ENCODE measurements at regions not wholly inside any gene's neighbourhood (a gene's known extent, or its start where the extent isn't known, plus 50 kb on each side); places are given as distances from the start of the nearest gene placed in this dataset.

DNA sequence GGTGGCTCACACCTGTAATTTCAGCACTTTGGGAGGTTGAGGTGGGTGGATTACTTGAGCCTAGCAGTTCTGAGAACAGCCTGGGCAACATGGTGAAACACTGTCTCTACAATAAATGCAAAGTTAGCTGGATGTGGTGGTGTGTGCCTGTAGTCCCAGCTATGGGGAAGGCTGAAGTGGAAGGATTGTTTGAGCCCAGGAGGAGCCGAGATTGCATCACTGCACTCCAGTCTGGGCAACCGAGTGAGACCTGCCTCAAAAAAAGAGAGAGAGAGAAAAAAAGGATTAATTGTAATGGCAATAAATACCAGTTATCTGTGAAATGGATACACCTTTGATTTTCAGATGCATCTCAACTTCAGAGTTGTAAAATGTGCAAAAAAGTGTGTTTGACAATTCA is 58.8 kb downstream of the SPRY1 start:
- H3K27me3 ChIP-seq (ENCODE audit: control insufficient read depth, insufficient read depth, low read length): no peaks in the 10 kb centered on the region

DNA sequence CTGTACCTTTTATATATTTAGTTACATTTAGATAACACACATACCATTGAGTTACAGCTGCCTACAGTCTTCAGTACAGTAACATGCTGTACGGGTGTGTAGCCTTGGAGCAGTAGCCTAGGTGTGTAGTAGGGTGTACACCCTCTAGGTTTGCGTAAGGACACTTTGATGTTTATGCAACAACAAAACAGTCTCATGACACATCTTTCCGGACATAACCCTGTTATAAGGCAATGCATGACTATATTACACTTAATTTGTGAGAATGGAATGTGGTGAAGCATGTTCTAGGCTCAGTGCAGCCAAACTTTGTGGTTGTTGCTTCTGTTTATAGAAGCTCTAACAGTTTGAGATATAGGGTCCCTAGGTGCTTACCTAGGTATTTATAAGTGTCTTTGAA is 65.4 kb downstream of the SPRY1 start:
- no peak overlapping the region for H3K9ac ChIP-seq (ENCODE audit: low read length)
- H3K4me3 ChIP-seq (ENCODE audit: low read length): no peak overlapping the region
- no peaks in the 10 kb centered on the region for H3K27me3 ChIP-seq (ENCODE audit: control insufficient read depth, insufficient read depth, low read length)
- H3K36me3 ChIP-seq (ENCODE audit: control insufficient read depth, insufficient read depth, low read length): no peaks in the 10 kb centered on the region
- H3K9me3 ChIP-seq (ENCODE audit: control insufficient read depth, low read length): no peaks in the 10 kb centered on the region
- no peaks in the 10 kb centered on the region for H3K4me1 ChIP-seq (ENCODE audit: control insufficient read depth, insufficient read depth, low read length)

More for the DNA sequence above, 58.8 kb downstream of the SPRY1 start:
- no peak overlapping the region for H3K9ac ChIP-seq (ENCODE audit: low read length)
- no peak overlapping the region for H3K4me3 ChIP-seq (ENCODE audit: low read length)
- no peaks in the 10 kb centered on the region for H3K9me3 ChIP-seq (ENCODE audit: control insufficient read depth, low read length)
- no peaks in the 10 kb centered on the region for H3K4me1 ChIP-seq (ENCODE audit: control insufficient read depth, insufficient read depth, low read length)
- no peaks in the 10 kb centered on the region for H3K36me3 ChIP-seq (ENCODE audit: control insufficient read depth, insufficient read depth, low read length)

DNA sequence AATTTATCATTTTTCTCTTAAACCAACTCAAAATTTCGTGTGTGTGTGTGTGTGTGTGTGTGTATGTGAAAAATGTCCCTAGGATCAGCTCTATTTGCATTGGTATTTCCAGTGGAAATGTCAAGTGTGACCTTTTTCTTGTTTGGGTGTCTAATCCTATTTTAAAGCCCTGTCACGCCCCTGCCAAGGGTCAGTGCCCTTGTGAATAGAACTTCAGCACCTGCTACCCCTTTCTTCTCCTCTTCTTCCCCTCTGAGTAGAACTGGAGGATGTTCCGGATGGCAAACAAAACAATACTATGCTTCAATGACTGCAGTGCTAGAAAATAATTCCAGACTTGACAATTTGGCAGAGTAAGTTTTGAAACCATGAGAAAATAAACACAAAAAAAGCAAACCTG is 67.3 kb downstream of the SPRY1 start:
- no peaks in the 10 kb centered on the region for H3K9me3 ChIP-seq (ENCODE audit: control insufficient read depth, low read length)
- no peak overlapping the region for H3K9ac ChIP-seq (ENCODE audit: low read length)
- H3K36me3 ChIP-seq (ENCODE audit: control insufficient read depth, insufficient read depth, low read length): no peaks in the 10 kb centered on the region
- no peak overlapping the region for H3K4me3 ChIP-seq (ENCODE audit: low read length)
- H3K4me1 ChIP-seq (ENCODE audit: control insufficient read depth, insufficient read depth, low read length): no peaks in the 10 kb centered on the region
- H3K27me3 ChIP-seq (ENCODE audit: control insufficient read depth, insufficient read depth, low read length): no peaks in the 10 kb centered on the region

DNA sequence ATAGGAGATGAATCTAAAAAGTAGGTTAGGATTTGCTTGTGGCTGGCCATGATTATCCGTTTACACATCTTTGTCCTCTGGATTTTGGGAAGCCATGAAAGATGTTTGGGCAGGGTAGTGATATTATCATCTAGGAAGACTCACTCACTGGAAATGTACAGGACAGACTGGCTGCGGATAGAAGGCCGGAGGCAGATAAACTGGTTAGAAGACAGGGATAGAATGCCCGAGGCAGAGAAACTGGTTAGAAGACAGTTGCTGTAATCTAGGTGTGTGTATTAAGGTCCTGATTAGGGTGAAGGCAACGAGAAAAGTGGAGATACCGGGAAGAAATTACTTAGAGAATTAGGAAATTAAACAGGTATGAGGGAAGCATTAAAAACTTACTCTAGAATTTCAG is 68.8 kb downstream of the SPRY1 start:
- no peaks in the 10 kb centered on the region for H3K36me3 ChIP-seq (ENCODE audit: control insufficient read depth, insufficient read depth, low read length)
- H3K9ac ChIP-seq (ENCODE audit: low read length): no peak overlapping the region
- no peak overlapping the region for H3K4me3 ChIP-seq (ENCODE audit: low read length)
- H3K27me3 ChIP-seq (ENCODE audit: control insufficient read depth, insufficient read depth, low read length): no peaks in the 10 kb centered on the region
- no peaks in the 10 kb centered on the region for H3K4me1 ChIP-seq (ENCODE audit: control insufficient read depth, insufficient read depth, low read length)
- H3K9me3 ChIP-seq (ENCODE audit: control insufficient read depth, low read length): no peaks in the 10 kb centered on the region

DNA sequence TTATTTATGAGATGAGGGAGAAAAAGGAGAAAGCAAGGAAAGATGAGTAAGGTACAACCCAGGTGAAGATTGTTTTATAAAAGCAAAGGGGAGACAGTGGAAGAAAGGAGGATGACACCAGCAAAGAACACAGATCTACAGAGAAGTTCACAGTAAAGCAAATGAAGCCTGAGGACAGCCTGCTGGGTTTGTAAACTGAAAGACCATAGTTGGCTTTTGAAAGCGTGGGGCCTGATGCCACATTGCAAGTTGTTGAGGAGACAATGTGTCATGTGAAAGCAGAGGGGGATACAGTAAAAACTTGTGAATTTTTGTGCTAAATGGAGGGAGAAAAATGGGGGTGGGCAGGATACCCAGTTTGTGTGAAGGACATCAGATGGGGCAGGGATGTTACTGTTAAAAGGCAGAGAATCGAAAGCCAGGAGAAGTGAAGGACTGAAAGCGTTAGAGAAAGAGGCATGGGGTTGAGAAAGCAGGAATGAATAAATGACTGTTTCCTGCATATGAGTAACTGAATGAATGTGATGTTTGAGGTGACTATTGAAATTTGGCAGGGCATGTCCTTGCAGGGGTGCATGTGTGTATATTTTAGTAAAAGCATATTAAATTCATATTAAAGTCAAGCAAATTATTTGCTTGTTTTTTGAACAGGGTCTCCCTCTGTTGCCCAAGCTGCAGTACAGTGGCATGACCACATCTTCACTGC is 69.6 kb downstream of the SPRY1 start:
- no peak overlapping the region for H3K9ac ChIP-seq (ENCODE audit: low read length)
- no peaks in the 10 kb centered on the region for H3K4me1 ChIP-seq (ENCODE audit: control insufficient read depth, insufficient read depth, low read length)
- H3K27me3 ChIP-seq (ENCODE audit: control insufficient read depth, insufficient read depth, low read length): no peaks in the 10 kb centered on the region
- no peaks in the 10 kb centered on the region for H3K9me3 ChIP-seq (ENCODE audit: control insufficient read depth, low read length)
- H3K4me3 ChIP-seq (ENCODE audit: low read length): no peak overlapping the region
- no peaks in the 10 kb centered on the region for H3K36me3 ChIP-seq (ENCODE audit: control insufficient read depth, insufficient read depth, low read length)

DNA sequence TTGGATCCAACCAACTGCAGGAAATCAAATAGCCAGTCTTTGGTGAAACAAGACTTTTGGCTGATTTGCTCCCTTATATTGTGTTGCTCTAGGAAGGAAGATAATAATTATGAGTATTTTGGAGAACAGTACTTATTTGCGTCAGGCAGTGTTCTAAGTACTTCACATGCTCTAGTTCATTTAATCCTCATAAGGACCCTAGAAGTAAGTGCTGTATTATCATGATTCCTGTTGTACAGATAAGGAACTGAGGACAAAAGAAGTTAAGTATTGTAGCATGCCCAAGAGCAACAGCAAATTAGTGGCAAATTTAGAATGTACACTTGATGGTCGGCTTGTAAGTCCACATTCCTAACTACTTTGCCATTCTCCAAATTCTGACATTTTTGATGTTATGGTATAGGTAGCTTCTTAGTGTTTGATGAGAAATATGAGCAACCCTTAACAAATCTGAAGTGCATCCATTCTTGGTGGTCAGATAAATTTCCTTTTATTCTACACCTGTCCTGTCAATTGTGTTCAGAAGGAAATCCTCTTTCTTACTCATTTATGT is 72.0 kb downstream of the SPRY1 start:
- Histone ChIP-seq H3K4me1 (ENCODE audit: control insufficient read depth, insufficient read depth, low read length) (no peaks in the 10 kb centered on the region), H3K9ac (ENCODE audit: low read length) (no peak overlapping the region), H3K9me3 (ENCODE audit: control insufficient read depth, low read length) (no peaks in the 10 kb centered on the region), H3K27me3 (ENCODE audit: control insufficient read depth, insufficient read depth, low read length) (no peaks in the 10 kb centered on the region), H3K4me3 (ENCODE audit: low read length) (no peak overlapping the region), H3K36me3 (ENCODE audit: control insufficient read depth, insufficient read depth, low read length) (no peaks in the 10 kb centered on the region)

DNA sequence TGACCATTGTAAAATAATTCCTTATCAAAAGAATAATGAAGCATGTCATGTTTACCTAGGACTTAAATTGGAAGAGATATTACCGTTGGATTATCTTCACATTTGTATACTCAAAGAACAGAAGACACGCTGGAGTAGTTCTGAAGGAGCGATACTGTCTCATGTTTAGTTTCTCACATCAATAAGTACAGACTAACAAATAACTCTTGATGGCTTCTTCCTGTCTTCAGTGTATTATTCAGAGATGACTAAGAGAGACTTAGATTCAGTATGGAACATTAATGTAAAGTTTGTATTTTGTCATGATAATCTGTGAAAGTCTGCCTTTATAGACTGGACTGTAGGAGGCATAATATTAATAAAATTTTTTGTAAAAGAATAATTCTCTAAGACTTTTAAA is 72.7 kb downstream of the SPRY1 start:
- no peaks in the 10 kb centered on the region for H3K4me1 ChIP-seq (ENCODE audit: control insufficient read depth, insufficient read depth, low read length)

DNA sequence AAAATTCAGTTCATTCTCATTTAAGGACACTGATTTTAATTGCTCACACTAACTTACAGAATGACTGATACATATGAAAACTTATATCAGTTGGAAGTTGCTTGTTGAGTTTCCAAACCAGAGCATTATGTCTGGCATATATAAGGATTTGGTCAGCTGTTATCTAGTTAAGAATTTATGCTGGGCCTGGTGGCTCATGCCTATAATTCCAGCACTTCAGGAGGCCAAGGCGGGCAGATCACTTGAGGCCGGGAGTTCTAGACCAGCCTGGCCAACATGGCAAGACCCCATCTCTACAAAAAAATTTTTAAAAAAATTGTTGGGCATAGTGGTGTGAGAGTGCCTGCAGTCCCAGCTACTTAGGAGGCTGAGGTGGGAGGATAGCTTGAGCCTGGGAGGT is 73.1 kb downstream of the SPRY1 start:
- Histone ChIP-seq H3K4me1 (ENCODE audit: control insufficient read depth, insufficient read depth, low read length) (no peaks in the 10 kb centered on the region), H3K36me3 (ENCODE audit: control insufficient read depth, insufficient read depth, low read length) (no peaks in the 10 kb centered on the region), H3K9ac (ENCODE audit: low read length) (no peak overlapping the region), H3K4me3 (ENCODE audit: low read length) (no peak overlapping the region), H3K27me3 (ENCODE audit: control insufficient read depth, insufficient read depth, low read length) (no peaks in the 10 kb centered on the region), H3K9me3 (ENCODE audit: control insufficient read depth, low read length) (no peaks in the 10 kb centered on the region)

More for the DNA sequence above, 72.7 kb downstream of the SPRY1 start:
- Histone ChIP-seq H3K4me3 (ENCODE audit: low read length) (no peak overlapping the region), H3K27me3 (ENCODE audit: control insufficient read depth, insufficient read depth, low read length) (no peaks in the 10 kb centered on the region), H3K9me3 (ENCODE audit: control insufficient read depth, low read length) (no peaks in the 10 kb centered on the region), H3K9ac (ENCODE audit: low read length) (no peak overlapping the region), H3K36me3 (ENCODE audit: control insufficient read depth, insufficient read depth, low read length) (no peaks in the 10 kb centered on the region)

DNA sequence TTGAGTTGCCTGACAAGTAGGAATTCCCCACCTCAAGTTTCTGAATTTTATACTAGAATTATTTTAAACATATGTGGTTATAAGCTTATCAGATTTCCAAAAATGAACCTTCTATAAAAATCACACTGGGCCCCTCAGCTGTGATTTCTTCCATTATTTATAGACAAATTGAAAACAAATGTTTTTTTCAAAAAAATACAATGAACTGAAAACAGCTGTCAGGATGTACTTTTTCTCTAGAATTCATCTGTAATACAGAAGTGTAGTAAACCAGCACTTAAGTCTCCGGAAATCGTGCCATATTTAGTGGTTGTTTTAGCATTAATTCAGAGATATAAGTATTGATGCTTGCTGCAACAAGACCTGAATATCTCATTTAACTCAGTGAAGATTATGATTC is 74.0 kb downstream of the SPRY1 start:
- Histone ChIP-seq H3K27me3 (ENCODE audit: control insufficient read depth, insufficient read depth, low read length) (no peaks in the 10 kb centered on the region), H3K4me1 (ENCODE audit: control insufficient read depth, insufficient read depth, low read length) (no peaks in the 10 kb centered on the region), H3K9me3 (ENCODE audit: control insufficient read depth, low read length) (no peaks in the 10 kb centered on the region), H3K36me3 (ENCODE audit: control insufficient read depth, insufficient read depth, low read length) (no peaks in the 10 kb centered on the region), H3K9ac (ENCODE audit: low read length) (no peak overlapping the region), H3K4me3 (ENCODE audit: low read length) (no peak overlapping the region)

DNA sequence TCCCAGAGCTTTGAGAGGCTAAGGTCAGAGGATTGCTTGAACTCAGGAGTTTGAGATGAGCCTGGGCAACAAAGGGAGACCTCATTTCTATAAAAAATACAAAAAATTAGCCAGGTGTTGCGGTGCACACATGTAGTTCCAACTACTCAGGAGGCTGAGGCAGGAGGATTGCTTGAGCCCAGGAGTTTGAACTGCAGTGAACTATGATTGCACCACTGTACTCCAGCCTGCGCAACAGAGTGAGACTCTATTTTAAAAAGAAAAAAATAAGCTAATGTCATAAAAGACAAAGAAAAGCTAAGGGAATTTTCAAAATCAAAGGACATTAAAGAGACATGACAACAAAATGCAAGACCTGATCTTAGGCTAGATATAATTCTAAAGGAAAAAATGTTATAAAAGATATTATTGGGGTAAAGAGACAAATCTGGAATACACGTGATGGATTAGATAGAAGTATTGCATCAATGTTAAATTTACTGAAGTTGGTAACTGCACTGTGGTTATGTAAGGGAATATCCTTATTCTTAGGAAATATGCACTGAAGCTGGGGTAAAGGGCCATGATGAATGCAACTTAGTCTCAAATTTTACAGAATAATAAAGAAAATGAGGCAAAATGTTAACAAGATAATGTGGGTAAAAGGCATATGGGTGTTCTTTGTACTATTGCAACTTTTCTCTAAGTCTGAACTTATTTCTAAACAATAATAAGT is 75.2 kb downstream of the SPRY1 start:
- no peak overlapping the region for H3K9ac ChIP-seq (ENCODE audit: low read length)
- H3K27me3 ChIP-seq (ENCODE audit: control insufficient read depth, insufficient read depth, low read length): no peaks in the 10 kb centered on the region
- no peak overlapping the region for H3K4me3 ChIP-seq (ENCODE audit: low read length)
- no peaks in the 10 kb centered on the region for H3K9me3 ChIP-seq (ENCODE audit: control insufficient read depth, low read length)
- no peaks in the 10 kb centered on the region for H3K4me1 ChIP-seq (ENCODE audit: control insufficient read depth, insufficient read depth, low read length)
- H3K36me3 ChIP-seq (ENCODE audit: control insufficient read depth, insufficient read depth, low read length): no peaks in the 10 kb centered on the region

DNA sequence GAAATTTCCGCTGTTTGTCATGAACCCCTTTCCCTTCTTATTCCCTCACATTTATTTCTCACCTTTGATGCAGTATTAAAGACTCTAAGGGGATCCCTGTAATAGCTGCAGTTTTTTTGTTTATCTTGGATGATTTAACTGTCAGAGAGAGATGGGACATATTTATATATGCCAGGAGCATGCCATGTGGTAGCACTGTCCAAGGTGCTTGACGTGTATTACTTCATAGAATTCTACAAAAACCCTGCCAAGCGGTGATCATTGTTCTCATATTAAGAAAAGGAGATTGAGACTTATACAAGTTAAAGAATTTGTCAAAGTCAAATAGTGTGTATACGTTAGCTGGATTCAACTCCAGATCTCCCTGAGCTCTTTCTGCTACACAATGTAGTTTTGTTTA is 78.2 kb downstream of the SPRY1 start:
- Histone ChIP-seq H3K4me3 (ENCODE audit: low read length) (no peak overlapping the region), H3K4me1 (ENCODE audit: control insufficient read depth, insufficient read depth, low read length) (peaks cover 16% of the 10 kb centered on the region), H3K9me3 (ENCODE audit: control insufficient read depth, low read length) (no peaks in the 10 kb centered on the region), H3K36me3 (ENCODE audit: control insufficient read depth, insufficient read depth, low read length) (no peaks in the 10 kb centered on the region), H3K27me3 (ENCODE audit: control insufficient read depth, insufficient read depth, low read length) (no peaks in the 10 kb centered on the region), H3K9ac (ENCODE audit: low read length) (no peak overlapping the region)

DNA sequence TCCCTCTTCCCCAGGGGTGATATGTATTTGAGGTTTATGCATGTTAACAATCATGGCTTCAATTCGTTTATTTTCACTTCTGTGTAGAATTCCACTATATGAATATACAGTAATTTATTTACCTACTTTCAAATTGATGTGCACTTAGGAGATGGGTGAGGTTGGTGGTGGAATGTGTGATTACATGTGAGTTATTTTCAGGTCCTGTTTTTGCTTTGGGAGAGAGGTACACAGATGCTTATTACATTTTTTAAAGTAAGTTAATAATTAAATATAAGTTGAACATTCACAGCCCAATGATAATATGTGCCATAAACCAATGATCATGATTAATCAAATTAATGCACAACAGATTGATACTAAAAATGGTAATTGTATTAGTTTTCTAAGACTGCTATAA is 79.5 kb downstream of the SPRY1 start:
- H3K4me3 ChIP-seq (ENCODE audit: low read length): no peak overlapping the region
- peaks cover 19% of the 10 kb centered on the region for H3K4me1 ChIP-seq (ENCODE audit: control insufficient read depth, insufficient read depth, low read length)
- H3K36me3 ChIP-seq (ENCODE audit: control insufficient read depth, insufficient read depth, low read length): no peaks in the 10 kb centered on the region
- no peak overlapping the region for H3K9ac ChIP-seq (ENCODE audit: low read length)
- no peaks in the 10 kb centered on the region for H3K27me3 ChIP-seq (ENCODE audit: control insufficient read depth, insufficient read depth, low read length)
- H3K9me3 ChIP-seq (ENCODE audit: control insufficient read depth, low read length): no peaks in the 10 kb centered on the region
